SIG-M5 treated with dmso at 0.1 percent for 504 hours (cell line): ENCODE measurements at regions not wholly inside any gene's neighbourhood (a gene's known extent, or its start where the extent isn't known, plus 50 kb on each side); places are given as distances from the start of the nearest gene placed in this dataset.
"Not testable (repeated sequence)": the region's sequence is repeated elsewhere in the genome, so short reads cannot be mapped to it uniquely, and the experiment has no call there.

Source experiments
- DNase-seq: peaks from one replicate; lab custom pipeline; 2025; ENCODE audit not compliant: unreplicated experiment; lab: John Stamatoyannopoulos, UW

GRCh38 chr12:64552510-64552909 lies 57.8 kb upstream of the RASSF3 start:
- DNase-seq = not testable (repeated sequence)

- not testable (repeated sequence) for DNase-seq
Observed at GRCh38 chr12:64553689-64554088, 56.6 kb upstream of the RASSF3 start.

DNA sequence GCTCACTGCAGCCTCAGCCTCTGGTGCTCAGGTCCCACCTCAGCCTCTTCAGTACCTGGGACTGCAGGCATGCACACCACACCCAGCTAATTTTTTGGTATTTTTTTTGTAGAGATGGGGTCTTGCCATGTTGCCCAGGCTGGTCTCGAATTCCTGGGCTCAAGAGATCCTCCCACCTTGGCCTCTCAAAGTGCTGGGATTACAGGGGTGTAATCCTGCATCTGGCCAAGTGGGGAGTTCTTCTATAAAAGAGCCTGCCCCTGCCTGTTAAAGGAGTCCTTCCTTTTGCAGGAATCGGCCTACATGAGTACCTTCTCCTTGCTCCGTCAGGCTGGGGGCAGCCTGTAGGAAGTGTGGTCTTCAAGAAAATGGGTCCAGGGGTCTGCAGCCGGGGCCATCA lies 54.1 kb upstream of the RASSF3 start:
- DNase-seq = no peak

GRCh38 chr12:64558754-64559153 lies 51.5 kb upstream of the RASSF3 start:
- DNase-seq = no peak

GRCh38 chr12:64560396-64561301 lies 49.6 kb upstream of the RASSF3 start:
- DNase-seq = peak; percentile 60
